Fibroblast of lung (primary cell): ENCODE measurements at regions not wholly inside any gene's neighbourhood (a gene's known extent, or its start where the extent isn't known, plus 50 kb on each side); places are given as distances from the start of the nearest gene placed in this dataset.

Source experiments
- CTCF ChIP-seq, 2 donors: IDR thresholded peaks in 1 of 2; conservative IDR thresholded peaks in 1 of 2; 1 replicate in 1 of 2; 2 replicates in 1 of 2; pipeline ENCODE4 v1.5.1; 2011 to 2012; ENCODE audit warnings: low read length in 2 of 2, control low read depth in 1 of 2, inconsistent platforms in 1 of 2, low read depth in 1 of 2, mild to moderate bottlenecking in 1 of 2
- EZH2 ChIP-seq: IDR thresholded peaks from 2 replicates; pipeline ENCODE4 v1.5.1; 2012; ENCODE audit warnings: low read length, control low read depth, mild to moderate bottlenecking; ENCODE audit errors: missing control alignments

GRCh38 chr6:6525933-6526332 is 62.6 kb upstream of the LY86 start:
- TF ChIP-seq EZH2 (no peak), CTCF (conservative IDR thresholded peaks at IDR 0.05 in 1 of 2, IDR thresholded peaks at IDR 0.05 in 1 of 2; ENCODE audit: low read depth in 1 of 2, low read length in 2 of 2) (no peak)
